Ishikawa (cell line): ENCODE measurements at regions not wholly inside any gene's neighbourhood (a gene's known extent, or its start where the extent isn't known, plus 50 kb on each side); places are given as distances from the start of the nearest gene placed in this dataset.

Experiments
- CEBPB ChIP-seq: IDR thresholded peaks from 2 replicates; pipeline ENCODE4 v1.6.1; 2012
- CREB1 ChIP-seq: IDR thresholded peaks from 2 replicates; pipeline ENCODE4 v1.6.1; 2012; ENCODE audit warnings: low read depth
- EGR1 ChIP-seq: IDR thresholded peaks from 2 replicates; pipeline ENCODE4 v1.6.1; 2012
- EP300 ChIP-seq: IDR thresholded peaks from 2 replicates; pipeline ENCODE4 v1.6.1; 2012; ENCODE audit warnings: borderline replicate concordance
- FOXM1 ChIP-seq: IDR thresholded peaks from 2 replicates; pipeline ENCODE4 v1.6.1; 2012; ENCODE audit warnings: low read depth, borderline replicate concordance
- NFIC ChIP-seq: IDR thresholded peaks from 2 replicates; pipeline ENCODE4 v1.6.1; 2012
- RAD21 ChIP-seq: IDR thresholded peaks from 2 replicates; pipeline ENCODE4 v1.6.1; 2012; ENCODE audit warnings: low read depth
- TAF1 ChIP-seq: IDR thresholded peaks from 2 replicates; pipeline ENCODE4 v1.6.1; 2012; ENCODE audit warnings: low read depth, mild to moderate bottlenecking
- TCF12 ChIP-seq: IDR thresholded peaks from 2 replicates; pipeline ENCODE4 v1.6.1; 2012; ENCODE audit warnings: low read depth
- TEAD4 ChIP-seq: IDR thresholded peaks from 2 replicates; pipeline ENCODE4 v1.6.1; 2012
- YY1 ChIP-seq: IDR thresholded peaks from 2 replicates; pipeline ENCODE4 v1.6.1; 2012; ENCODE audit warnings: low read depth
- ZBTB7A ChIP-seq: IDR thresholded peaks from 2 replicates; pipeline ENCODE4 v1.6.1; 2012; ENCODE audit warnings: low read depth
- TF ChIP-seq, protein P1 (sequence below): IDR thresholded peaks from 2 replicates; pipeline ENCODE4 v1.6.1; 2012
- TF ChIP-seq, protein P2 (sequence below): IDR thresholded peaks from 2 replicates; pipeline ENCODE4 v1.6.1; 2012; ENCODE audit warnings: low read depth, mild to moderate bottlenecking
- TF ChIP-seq, protein P3 (sequence below): IDR thresholded peaks from 2 replicates; pipeline ENCODE4 v1.6.1; 2012

DNA sequence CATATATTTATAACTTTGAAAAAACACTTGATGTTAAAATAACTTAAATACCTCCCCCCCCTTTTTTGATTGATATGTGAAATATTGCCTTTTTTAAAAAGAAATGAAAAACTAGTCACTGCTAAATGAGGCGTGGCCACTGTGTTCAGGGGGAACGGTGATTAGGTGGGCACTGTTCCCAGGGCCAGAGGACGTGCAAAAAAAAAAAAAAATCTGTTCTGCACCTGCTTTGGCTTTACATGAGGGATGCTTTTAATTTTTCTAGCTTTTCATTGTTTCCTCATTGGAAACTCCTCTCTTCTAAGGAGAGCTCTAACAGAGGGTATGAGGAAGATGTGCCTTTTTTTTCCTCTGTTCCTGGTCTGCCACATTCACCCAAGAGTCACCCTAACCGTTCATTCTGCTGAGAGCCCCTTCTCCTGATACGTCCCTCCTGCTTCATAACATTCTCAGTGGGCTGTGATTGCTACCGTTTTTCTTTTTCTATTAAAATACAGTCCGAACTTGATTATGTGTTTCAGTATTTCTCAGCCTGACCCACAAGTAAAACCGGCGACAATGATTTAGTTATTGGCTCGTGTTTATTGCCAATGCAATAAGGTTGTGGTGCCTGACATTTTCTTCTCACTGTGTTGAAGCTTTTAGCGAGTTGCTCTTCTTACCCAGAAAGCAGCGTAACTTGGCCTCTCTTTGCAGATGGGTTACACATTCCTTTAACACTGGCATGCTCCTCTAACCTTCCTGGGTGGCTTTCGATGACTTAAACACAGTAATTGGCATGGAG, 64.8 kb upstream of the ZNF536 start:
- TF ChIP-seq TAF1 (no peak), FOXM1 (no peak), EGR1 (no peak)
- TF ChIP-seq, protein P1, sequence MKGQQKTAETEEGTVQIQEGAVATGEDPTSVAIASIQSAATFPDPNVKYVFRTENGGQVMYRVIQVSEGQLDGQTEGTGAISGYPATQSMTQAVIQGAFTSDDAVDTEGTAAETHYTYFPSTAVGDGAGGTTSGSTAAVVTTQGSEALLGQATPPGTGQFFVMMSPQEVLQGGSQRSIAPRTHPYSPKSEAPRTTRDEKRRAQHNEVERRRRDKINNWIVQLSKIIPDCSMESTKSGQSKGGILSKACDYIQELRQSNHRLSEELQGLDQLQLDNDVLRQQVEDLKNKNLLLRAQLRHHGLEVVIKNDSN: no peak
- TF ChIP-seq, protein P2, sequence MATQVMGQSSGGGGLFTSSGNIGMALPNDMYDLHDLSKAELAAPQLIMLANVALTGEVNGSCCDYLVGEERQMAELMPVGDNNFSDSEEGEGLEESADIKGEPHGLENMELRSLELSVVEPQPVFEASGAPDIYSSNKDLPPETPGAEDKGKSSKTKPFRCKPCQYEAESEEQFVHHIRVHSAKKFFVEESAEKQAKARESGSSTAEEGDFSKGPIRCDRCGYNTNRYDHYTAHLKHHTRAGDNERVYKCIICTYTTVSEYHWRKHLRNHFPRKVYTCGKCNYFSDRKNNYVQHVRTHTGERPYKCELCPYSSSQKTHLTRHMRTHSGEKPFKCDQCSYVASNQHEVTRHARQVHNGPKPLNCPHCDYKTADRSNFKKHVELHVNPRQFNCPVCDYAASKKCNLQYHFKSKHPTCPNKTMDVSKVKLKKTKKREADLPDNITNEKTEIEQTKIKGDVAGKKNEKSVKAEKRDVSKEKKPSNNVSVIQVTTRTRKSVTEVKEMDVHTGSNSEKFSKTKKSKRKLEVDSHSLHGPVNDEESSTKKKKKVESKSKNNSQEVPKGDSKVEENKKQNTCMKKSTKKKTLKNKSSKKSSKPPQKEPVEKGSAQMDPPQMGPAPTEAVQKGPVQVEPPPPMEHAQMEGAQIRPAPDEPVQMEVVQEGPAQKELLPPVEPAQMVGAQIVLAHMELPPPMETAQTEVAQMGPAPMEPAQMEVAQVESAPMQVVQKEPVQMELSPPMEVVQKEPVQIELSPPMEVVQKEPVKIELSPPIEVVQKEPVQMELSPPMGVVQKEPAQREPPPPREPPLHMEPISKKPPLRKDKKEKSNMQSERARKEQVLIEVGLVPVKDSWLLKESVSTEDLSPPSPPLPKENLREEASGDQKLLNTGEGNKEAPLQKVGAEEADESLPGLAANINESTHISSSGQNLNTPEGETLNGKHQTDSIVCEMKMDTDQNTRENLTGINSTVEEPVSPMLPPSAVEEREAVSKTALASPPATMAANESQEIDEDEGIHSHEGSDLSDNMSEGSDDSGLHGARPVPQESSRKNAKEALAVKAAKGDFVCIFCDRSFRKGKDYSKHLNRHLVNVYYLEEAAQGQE: no peak

DNA sequence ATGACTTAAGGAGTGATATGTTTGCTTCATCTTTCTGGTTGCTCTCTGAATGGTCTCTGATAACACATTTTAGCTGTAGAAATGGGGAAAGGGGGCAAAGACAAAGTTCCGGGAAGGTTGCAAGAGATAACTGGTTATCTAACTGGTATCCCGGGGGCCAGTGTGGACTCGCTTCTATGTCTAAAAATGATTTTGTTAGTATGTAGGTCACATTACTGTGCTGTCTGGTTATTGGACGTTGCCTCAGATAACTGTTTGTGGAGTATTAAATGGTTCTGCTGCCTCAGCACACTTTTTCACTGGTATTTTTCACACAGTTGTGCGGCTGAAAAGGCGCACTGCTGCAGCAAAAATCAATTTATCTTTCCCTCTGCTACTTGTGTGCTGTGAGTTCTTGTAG, 63.0 kb upstream of the ZNF536 start:
- TF ChIP-seq CREB1: no peak
- TF ChIP-seq ZBTB7A: no peak
- no peak for TF ChIP-seq CEBPB
- TF ChIP-seq NFIC: no peak
- no peak for TF ChIP-seq FOXM1
- no peak for TF ChIP-seq TCF12
- TF ChIP-seq TAF1: no peak
- TF ChIP-seq, protein P3, sequence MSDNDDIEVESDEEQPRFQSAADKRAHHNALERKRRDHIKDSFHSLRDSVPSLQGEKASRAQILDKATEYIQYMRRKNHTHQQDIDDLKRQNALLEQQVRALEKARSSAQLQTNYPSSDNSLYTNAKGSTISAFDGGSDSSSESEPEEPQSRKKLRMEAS: no peak
- no peak for TF ChIP-seq YY1
- no peak for TF ChIP-seq RAD21
- TF ChIP-seq, protein P1: no peak

DNA sequence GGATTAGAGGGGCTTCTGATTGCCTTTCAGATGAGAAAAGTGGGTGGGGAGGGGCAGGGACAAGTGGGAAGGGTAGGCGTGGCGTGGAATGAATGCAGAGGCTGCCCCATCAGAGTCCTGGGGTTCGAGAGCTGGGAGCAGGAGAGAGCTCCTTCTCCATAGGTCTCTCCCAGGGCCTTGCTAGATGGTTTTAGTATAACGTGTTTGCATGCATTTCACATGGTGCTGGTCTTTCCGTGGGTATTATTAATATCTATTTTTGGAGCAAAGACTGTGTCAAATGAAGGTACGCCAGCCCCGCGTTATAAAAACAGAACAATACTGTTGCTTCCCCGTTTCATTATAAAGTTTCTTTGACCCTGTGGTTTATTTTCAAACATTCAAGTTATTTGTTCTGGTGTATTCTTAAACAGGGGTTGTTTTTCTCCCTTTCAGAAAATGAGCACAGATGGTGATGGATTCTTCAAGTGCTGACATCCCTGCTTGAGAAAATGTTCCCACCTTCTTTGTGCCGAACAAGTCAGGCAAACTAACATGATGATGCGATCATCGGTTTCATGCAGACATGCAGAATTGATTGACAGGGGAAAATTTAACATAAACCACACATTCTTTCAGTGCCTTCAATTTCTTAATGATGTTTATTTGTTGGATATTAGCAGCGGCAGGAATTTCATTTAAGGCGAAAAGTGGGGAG, 62.1 kb upstream of the ZNF536 start:
- TF ChIP-seq CREB1 (no peak), EGR1 (no peak), EP300 (no peak), TEAD4 (no peak), RAD21 (no peak), TCF12 (no peak), YY1 (no peak), NFIC (no peak), ZBTB7A (no peak), TAF1 (no peak), FOXM1 (no peak), CEBPB (no peak)
- TF ChIP-seq, protein P3: no peak
- TF ChIP-seq, protein P1: no peak
- TF ChIP-seq, protein P2: no peak

DNA sequence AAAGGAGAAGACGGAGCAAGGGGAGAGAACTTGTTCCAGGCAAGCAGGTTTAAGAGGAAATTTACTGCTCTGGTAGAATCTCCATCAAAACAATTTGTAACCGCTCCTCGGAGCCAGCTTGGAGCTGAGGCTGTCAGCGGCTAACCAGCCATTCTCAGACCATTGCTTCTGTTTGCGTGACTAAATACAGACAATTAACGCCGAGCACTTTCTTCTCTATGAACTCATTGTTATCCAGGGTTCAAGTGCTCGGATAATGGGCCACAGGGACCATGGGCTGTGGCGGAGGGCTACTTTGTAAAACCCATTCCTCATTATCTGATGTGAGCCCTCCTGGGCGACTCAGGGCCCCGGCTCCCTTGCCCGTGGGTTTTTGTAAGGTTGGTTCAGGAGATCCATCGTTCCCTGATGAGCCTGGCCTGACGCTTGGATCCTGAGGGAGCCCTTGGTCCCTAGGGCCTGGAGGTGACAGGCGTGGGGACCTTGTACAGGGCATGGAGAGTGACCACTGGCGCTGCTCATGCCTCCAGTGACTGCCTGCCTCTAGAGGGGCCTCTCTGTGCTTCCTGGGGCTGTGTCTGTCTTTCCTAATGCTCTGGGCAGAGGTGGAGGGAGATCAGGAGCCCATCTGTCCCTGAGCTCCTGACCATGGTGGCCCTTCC, 61.5 kb upstream of the ZNF536 start:
- TF ChIP-seq ZBTB7A (no peak), FOXM1 (no peak), EP300 (no peak), TCF12 (no peak), TEAD4 (no peak), NFIC (no peak), YY1 (no peak), CREB1 (no peak), CEBPB (no peak), EGR1 (no peak), RAD21 (no peak), TAF1 (no peak)
- TF ChIP-seq, protein P1: no peak
- TF ChIP-seq, protein P2: no peak
- TF ChIP-seq, protein P3: no peak
